Osteocyte (in vitro differentiated cells): ENCODE measurements at regions not wholly inside any gene's neighbourhood (a gene's known extent, or its start where the extent isn't known, plus 50 kb on each side); places are given as distances from the start of the nearest gene placed in this dataset.

Experiments
- DNase-seq: peaks from one replicate; pipeline ENCODE4 v3.0.0; 2021; ENCODE audit warnings: mixed read lengths; ENCODE audit not compliant: unreplicated experiment; ENCODE audit errors: extremely low spot score
- H3K27ac Mint-ChIP-seq: one replicate; pipeline ENCODE4 v1.8.0; 2021; ENCODE audit warnings: mild to moderate bottlenecking, mixed read lengths; ENCODE audit not compliant: unreplicated experiment
- H3K27me3 Mint-ChIP-seq: one replicate; pipeline ENCODE4 v1.8.0; 2021; ENCODE audit warnings: mixed read lengths; ENCODE audit not compliant: unreplicated experiment
- H3K36me3 Mint-ChIP-seq: one replicate; pipeline ENCODE4 v1.8.0; 2021; ENCODE audit warnings: mixed read lengths; ENCODE audit not compliant: unreplicated experiment
- H3K4me1 Mint-ChIP-seq: one replicate; pipeline ENCODE4 v1.8.0; 2021; ENCODE audit warnings: mixed read lengths; ENCODE audit not compliant: unreplicated experiment
- H3K4me3 Mint-ChIP-seq: one replicate; pipeline ENCODE4 v1.8.0; 2021; ENCODE audit warnings: mild to moderate bottlenecking, moderate library complexity, mixed read lengths; ENCODE audit not compliant: unreplicated experiment
- H3K9me3 Mint-ChIP-seq: one replicate; pipeline ENCODE4 v1.8.0; 2021; ENCODE audit warnings: mixed read lengths; ENCODE audit not compliant: unreplicated experiment
- CTCF ChIP-seq: fragments of 200-600 bp; sonication (generic); IDR thresholded peaks from 2 replicates; pipeline ENCODE4 v1.5.0; 2021; ENCODE audit warnings: antibody characterized with exemption, mild to moderate bottlenecking, moderate library complexity

GRCh38 chrX:56382278-56382677, 150.1 kb downstream of the KLF8 start:
- Mint-ChIP-seq H3K36me3 (no peaks in the 10 kb centered on the region), H3K9me3 (peaks cover 22% of the 10 kb centered on the region), H3K27me3 (no peaks in the 10 kb centered on the region), H3K27ac (no peak overlapping the region), H3K4me1 (no peaks in the 10 kb centered on the region), H3K4me3 (no peak overlapping the region)
- DNase-seq: no peak
- TF ChIP-seq CTCF: no peak

- Mint-ChIP-seq H3K27ac (no peak overlapping the region), H3K36me3 (no peaks in the 10 kb centered on the region), H3K4me3 (no peak overlapping the region), H3K4me1 (no peaks in the 10 kb centered on the region), H3K27me3 (no peaks in the 10 kb centered on the region), H3K9me3 (peaks cover 36% of the 10 kb centered on the region)
- no peak for TF ChIP-seq CTCF
- no peak for DNase-seq
These were observed 153.2 kb downstream of the KLF8 start for GRCh38 chrX:56385336-56385735.

- no peak for TF ChIP-seq CTCF
- no peak overlapping the region for H3K4me3 Mint-ChIP-seq
- H3K9me3 Mint-ChIP-seq: peaks cover 36% of the 10 kb centered on the region
- H3K4me1 Mint-ChIP-seq: no peaks in the 10 kb centered on the region
- H3K27ac Mint-ChIP-seq: no peak overlapping the region
- H3K27me3 Mint-ChIP-seq: no peaks in the 10 kb centered on the region
- H3K36me3 Mint-ChIP-seq: no peaks in the 10 kb centered on the region
- DNase-seq: no peak
These were observed 153.8 kb downstream of the KLF8 start for GRCh38 chrX:56385960-56386359.

- no peak for DNase-seq
- H3K27me3 Mint-ChIP-seq: no peaks in the 10 kb centered on the region
- no peaks in the 10 kb centered on the region for H3K36me3 Mint-ChIP-seq
- no peak for TF ChIP-seq CTCF
- H3K27ac Mint-ChIP-seq: no peak overlapping the region
- peaks cover 31% of the 10 kb centered on the region for H3K9me3 Mint-ChIP-seq
- no peaks in the 10 kb centered on the region for H3K4me1 Mint-ChIP-seq
- H3K4me3 Mint-ChIP-seq: no peak overlapping the region
These were observed 165.5 kb downstream of the KLF8 start for GRCh38 chrX:56397636-56398035.

GRCh38 chrX:56402207-56402606, 161.2 kb upstream of the UBQLN2 start:
- peaks cover 28% of the 10 kb centered on the region for H3K9me3 Mint-ChIP-seq
- no peak overlapping the region for H3K4me3 Mint-ChIP-seq
- H3K27ac Mint-ChIP-seq: no peak overlapping the region
- no peaks in the 10 kb centered on the region for H3K27me3 Mint-ChIP-seq
- H3K36me3 Mint-ChIP-seq: no peaks in the 10 kb centered on the region
- TF ChIP-seq CTCF: no peak
- no peaks in the 10 kb centered on the region for H3K4me1 Mint-ChIP-seq
- no peak for DNase-seq
